ENCODE measurements at regions not wholly inside any gene's neighbourhood (a gene's known extent, or its start where the extent isn't known, plus 50 kb on each side); places are given as distances from the start of the nearest gene placed in this dataset.

- TF ChIP-seq CTCF (IDR thresholded peaks at IDR 0.05; ENCODE audit: low read depth, low read length, missing control alignments) = no peak
- H3K4me3 ChIP-seq (ENCODE audit: low read depth, low read length) = no peak overlapping the region
- no peak for DNase-seq (ENCODE audit: low read depth)
- in situ Hi-C loops (cut with HindIII; ENCODE audit: low sequenced_read_pairs) = no loop called here
Measured at GRCh38 chr4:117331817-117332216, 246.4 kb upstream of the TRAM1L1 start.

- no peak for TF ChIP-seq CTCF (IDR thresholded peaks at IDR 0.05; ENCODE audit: low read depth, low read length, missing control alignments)
- DNase-seq (ENCODE audit: low read depth) = no peak
- in situ Hi-C loops (cut with HindIII; ENCODE audit: low sequenced_read_pairs) = no loop called here
- no peak overlapping the region for H3K4me3 ChIP-seq (ENCODE audit: low read depth, low read length)
Measured at GRCh38 chr4:117334451-117335188, 249.2 kb upstream of the TRAM1L1 start.

GRCh38 chr4:117357437-117357836 lies 272.1 kb upstream of the TRAM1L1 start:
- in situ Hi-C loops (cut with HindIII; ENCODE audit: low sequenced_read_pairs) = no loop called here

GRCh38 chr4:117357866-117358265 lies 272.5 kb upstream of the TRAM1L1 start:
- no peak for TF ChIP-seq CTCF (IDR thresholded peaks at IDR 0.05; ENCODE audit: low read depth, low read length, missing control alignments)
- DNase-seq (ENCODE audit: low read depth) = no peak
- in situ Hi-C loops (cut with HindIII; ENCODE audit: low sequenced_read_pairs) = no loop called here
- no peak overlapping the region for H3K4me3 ChIP-seq (ENCODE audit: low read depth, low read length)

More at GRCh38 chr4:117357437-117357836, 272.1 kb upstream of the TRAM1L1 start:
- no peak overlapping the region for H3K4me3 ChIP-seq (ENCODE audit: low read depth, low read length)
- no peak for DNase-seq (ENCODE audit: low read depth)
- TF ChIP-seq CTCF (IDR thresholded peaks at IDR 0.05; ENCODE audit: low read depth, low read length, missing control alignments) = no peak

GRCh38 chr4:117370944-117371668 lies 285.7 kb upstream of the TRAM1L1 start:
- in situ Hi-C loops (cut with HindIII; ENCODE audit: low sequenced_read_pairs) = no loop called here
- TF ChIP-seq CTCF (IDR thresholded peaks at IDR 0.05; ENCODE audit: low read depth, low read length, missing control alignments) = no peak
- no peak overlapping the region for H3K4me3 ChIP-seq (ENCODE audit: low read depth, low read length)
- no peak for DNase-seq (ENCODE audit: low read depth)

- DNase-seq (ENCODE audit: low read depth) = no peak
- H3K4me3 ChIP-seq (ENCODE audit: low read depth, low read length) = no peak overlapping the region
- TF ChIP-seq CTCF (IDR thresholded peaks at IDR 0.05; ENCODE audit: low read depth, low read length, missing control alignments) = no peak
- in situ Hi-C loops (cut with HindIII; ENCODE audit: low sequenced_read_pairs) = no loop called here
Measured at GRCh38 chr4:117375101-117375500, 289.7 kb upstream of the TRAM1L1 start.

All from astrocyte of the cerebellum (primary cell).